ENCODE measurements at regions not wholly inside any gene's neighbourhood (a gene's known extent, or its start where the extent isn't known, plus 50 kb on each side); places are given as distances from the start of the nearest gene placed in this dataset.
A peak's percentile ranks its signal among the peaks of the same experiment; 100 is the strongest.
"Not testable (repeated sequence)": the region's sequence is repeated elsewhere in the genome, so short reads cannot be mapped to it uniquely, and the experiment has no call there.

- no peak for DNase-seq
Observed at GRCh38 chr2:210963386-210963785, 407.0 kb downstream of the CPS1 start.

DNA sequence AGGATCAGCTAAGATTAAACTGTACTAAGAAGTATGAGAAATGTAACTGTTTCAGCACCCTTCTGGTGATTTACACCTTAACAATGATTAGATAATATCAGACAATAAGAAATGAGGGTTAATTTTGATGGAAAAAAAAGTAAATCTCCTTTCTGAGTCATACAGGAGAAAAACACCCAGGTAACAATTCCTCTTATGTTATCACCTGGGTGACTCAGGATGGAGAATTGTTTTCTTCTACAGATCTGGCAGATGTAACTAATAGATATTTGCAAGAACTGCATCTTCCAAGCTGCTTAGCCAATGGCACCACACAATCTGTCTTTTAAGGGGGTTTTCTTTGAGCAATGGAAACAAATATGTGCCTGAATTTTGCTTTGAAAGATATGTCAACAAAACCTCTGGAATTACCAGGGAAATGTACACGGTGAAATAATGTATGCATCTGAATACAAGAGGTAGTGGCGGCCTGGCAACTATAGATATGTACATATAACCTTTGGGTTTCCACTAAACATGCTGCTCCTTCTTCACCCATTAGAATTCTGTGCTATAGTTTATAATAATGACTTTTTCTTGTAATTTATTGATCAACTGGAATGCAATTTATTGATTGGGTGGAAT lies 407.9 kb downstream of the CPS1 start:
- peak; percentile 20 for DNase-seq

- DNase-seq, result no peak
Observed at GRCh38 chr2:210965472-210965871, 409.1 kb downstream of the CPS1 start.

DNA sequence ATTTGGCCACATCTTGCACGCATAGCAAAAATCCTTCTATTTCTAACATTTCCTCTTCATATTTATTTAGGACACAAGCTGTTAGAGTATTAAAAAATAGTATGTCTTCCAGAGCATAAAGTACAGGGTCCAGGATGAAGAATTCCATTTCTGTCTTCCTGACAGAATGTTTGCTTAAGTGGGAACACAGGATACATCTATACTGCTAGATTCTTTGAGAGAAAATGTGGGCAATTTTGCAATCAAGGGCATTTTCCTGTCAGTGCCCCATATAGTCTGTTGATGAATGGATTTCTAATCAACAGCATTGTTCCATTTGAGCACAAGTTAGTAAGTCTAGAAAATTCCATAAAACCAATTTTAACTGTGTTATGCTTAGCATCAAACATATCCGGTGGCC lies 409.9 kb downstream of the CPS1 start:
- no peak for DNase-seq

DNA sequence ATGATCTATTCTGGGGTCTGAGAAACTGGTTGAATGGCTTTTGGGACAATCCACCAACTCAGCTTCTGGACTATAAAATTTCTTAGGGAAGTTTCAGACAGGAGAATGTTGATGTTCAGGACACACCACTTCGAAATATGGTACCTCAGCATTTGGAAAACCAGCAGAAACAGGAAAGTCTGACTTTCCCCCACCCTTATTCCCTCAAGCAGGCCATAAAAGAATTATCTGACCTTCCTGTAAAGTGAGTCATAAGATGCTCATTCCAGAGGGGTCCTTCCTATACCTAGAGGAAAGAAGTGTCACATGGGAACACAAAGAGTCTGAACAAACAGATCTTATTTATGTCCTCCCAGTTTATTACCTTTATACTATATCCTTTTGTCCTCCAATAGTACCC lies 415.0 kb downstream of the CPS1 start:
- no peak for DNase-seq

- DNase-seq, result not testable (repeated sequence)
Observed at GRCh38 chr2:210986806-210987205, 430.4 kb downstream of the CPS1 start.

GRCh38 chr2:210991107-210991506 lies 434.7 kb downstream of the CPS1 start:
- no peak for DNase-seq

- no peak for DNase-seq
Observed at GRCh38 chr2:210994104-210994503, 437.7 kb downstream of the CPS1 start.

DNA sequence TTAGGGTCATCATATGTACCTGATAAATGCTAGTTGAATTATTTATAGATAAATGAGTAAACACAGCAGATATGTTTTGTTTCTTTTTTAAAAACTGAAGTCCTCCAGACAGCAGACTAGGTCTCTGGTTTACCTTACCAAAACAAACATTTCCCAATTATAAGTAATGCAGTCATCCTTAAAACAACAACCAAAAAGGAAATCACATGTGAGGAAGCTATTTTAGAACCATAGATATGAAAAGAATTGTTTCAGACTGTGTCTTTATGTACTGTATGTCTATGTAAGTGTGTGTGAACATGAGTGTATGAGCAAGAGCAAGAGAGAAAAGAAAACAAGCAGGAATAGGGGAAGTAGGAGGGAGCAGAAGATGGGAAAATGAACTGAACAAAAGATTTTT lies 441.0 kb downstream of the CPS1 start:
- DNase-seq, result no peak

DNA sequence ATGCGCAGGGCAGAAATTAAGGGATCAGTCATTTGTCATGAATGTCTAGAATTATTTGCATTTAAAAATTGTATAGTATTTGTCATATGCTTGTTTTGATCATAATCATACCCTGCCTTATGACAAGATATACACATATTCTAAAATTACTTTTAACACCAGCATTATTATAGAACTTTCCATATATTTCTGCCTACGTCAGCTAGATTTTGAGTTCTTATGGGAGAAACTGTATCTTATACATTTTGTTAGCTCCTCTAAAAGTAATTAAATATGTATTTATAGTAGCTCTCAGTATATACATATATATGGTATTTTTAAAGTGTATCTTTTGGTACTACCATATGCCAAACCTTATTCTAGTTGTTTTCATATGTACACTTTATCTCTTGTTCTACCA lies 441.9 kb downstream of the CPS1 start:
- DNase-seq, result no peak

GRCh38 chr2:211014376-211014775 lies 458.0 kb downstream of the CPS1 start:
- no peak for DNase-seq

- no peak for DNase-seq
Observed at GRCh38 chr2:211014906-211015305, 458.5 kb downstream of the CPS1 start.

- DNase-seq, result not testable (repeated sequence)
Observed at GRCh38 chr2:211025089-211025488, 468.7 kb downstream of the CPS1 start.

DNA sequence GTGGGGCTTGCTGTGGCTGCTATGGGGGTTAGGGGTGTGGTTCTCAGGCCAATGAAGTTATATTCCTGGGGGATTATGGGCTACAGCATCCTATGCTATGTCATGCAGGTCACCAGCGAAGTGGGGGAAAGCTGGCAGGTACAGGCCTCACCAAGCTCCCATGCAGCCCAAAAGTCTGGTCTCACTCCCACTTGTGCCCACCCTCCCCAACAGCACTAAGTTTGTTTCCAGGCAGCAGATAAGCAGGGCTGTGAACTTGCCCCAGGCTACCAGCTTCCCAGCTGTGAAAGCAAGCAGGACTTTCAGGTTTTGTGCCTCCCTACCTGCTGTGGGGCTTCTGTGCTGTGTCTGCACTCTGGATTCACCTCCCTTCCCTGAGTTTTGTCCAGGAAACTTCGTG lies 469.7 kb downstream of the CPS1 start:
- DNase-seq, result no peak

DNA sequence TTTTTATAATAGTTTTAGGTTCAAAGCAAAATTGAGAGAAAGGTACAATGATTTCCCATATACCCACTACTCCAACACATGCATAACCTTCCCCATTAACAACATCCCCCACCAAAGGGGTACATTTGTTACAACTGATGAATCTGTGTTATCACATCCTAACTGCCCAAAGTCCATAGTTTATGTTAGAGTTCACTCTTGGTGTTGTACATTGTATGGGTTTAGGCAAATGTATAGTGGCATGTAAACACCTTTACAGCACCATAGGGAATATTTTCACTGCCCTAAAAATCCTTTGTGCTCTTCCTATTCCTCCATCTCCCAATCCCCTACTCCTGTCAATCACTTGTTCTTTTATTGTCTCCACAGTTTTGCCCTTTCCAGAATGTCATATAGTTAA lies 471.6 kb downstream of the CPS1 start:
- DNase-seq, result no peak

DNA sequence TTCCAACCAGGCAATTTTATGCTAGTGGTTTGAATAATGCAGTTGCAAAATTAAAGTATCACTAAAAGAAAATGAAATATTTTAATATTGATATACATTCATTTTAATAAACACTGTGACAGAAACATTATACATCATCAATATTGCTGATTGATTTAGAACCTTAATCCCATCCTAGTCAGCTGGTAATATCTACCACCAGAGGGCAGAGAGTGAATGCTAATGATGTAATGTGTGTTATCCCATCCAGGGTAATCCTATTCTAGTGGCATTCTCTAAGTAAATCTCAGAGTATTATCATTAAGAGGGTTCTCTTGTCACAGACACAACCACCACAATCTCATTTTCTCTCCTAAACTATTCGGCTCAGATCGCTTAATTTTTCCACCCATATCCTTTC lies 477.4 kb downstream of the CPS1 start:
- peak; percentile 88 for DNase-seq

- DNase-seq, result no peak
Observed at GRCh38 chr2:211035548-211036185, 479.3 kb downstream of the CPS1 start.

GRCh38 chr2:211045025-211045424 lies 488.6 kb downstream of the CPS1 start:
- peak; percentile 63 for DNase-seq

GRCh38 chr2:211049321-211050018 lies 493.1 kb downstream of the CPS1 start:
- DNase-seq, result no peak

DNA sequence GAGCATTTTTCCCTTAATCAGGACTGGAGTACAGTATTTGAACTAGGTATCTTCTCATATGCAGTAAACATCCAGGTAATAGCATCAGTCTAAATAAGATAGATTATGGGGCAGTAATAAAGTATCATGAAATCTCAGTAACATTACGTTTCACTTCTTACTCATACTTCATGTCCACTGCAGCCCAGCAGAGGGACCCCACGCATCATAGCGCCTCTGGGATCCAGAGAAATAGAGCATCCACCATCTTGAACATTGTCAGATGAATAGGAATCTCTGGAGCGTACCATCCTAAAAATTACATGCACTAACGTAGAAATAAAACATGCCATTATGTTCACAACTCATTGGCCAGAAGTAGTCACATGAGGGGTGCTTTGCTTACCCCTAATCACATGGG lies 499.0 kb downstream of the CPS1 start:
- no peak for DNase-seq

- DNase-seq, result no peak
Observed at GRCh38 chr2:211061612-211062296, 505.4 kb downstream of the CPS1 start.

- DNase-seq, result no peak
Observed at GRCh38 chr2:211062297-211062612, 505.9 kb downstream of the CPS1 start.

DNA sequence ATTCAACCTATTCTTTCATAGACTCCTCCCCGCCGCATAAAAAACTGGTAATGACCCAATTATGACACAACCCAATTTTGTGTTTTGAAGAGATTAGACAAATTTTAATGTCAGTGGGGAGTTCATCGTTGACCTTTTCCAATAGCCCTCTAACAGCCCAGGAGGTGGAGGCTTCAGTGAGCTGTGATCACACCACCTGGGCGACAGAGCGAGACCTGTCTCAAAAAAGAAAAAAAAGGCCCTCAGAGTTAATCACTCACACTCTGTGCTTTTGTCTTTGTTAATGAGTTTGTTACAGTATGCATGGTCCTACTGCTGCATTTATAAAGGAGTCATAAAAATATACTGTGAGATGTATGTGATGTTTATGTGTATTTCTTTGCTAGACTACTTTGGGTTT lies 510.6 kb downstream of the CPS1 start:
- no peak for DNase-seq

Measured in NCI-H748 treated with DMSO at 0.1 percent for 48 hours (cell line).